ENCODE measurements at regions not wholly inside any gene's neighbourhood (a gene's known extent, or its start where the extent isn't known, plus 50 kb on each side); places are given as distances from the start of the nearest gene placed in this dataset.

DNA sequence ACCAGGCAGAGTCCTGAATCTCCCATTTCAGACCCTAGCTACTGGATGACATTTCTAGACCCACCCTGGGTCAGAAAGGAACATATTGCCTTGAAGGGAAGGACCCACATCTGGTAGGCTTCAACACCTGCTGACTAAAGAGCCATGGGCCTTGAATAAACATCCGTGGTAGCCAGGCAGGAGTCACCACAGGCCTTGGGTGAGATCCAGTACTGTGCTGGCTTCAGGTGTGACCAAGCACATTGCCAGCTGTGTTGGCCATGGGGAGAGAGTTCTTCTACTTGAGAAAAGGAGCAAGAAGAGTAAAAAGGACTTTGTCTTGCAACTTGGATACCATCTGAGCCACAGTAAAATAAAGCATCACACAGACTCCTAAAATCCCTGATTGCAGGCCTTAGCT, 332.6 kb downstream of the SLC16A7 start:
- DNase-seq (ENCODE audit: low read depth) = no peak

DNA sequence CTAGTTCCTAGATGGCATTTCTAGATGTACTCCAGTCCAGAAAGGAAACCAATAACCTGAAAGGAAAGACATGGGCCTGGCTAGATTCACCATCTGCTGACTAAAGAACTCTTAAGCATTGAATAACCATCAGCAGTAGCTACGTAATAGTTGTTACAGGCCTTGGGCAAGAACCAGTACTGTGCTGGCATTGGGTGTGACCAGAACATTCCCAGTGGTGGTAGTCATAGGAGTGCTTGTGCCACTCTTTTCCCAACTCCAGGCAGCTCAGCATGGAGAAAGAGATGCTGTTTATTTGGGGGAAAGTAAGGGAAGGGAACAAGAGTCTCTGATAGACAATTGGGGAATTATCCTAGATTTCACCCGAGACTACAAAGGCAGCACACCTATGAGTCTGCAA, 333.3 kb downstream of the SLC16A7 start:
- no peak for DNase-seq (ENCODE audit: low read depth)

DNA sequence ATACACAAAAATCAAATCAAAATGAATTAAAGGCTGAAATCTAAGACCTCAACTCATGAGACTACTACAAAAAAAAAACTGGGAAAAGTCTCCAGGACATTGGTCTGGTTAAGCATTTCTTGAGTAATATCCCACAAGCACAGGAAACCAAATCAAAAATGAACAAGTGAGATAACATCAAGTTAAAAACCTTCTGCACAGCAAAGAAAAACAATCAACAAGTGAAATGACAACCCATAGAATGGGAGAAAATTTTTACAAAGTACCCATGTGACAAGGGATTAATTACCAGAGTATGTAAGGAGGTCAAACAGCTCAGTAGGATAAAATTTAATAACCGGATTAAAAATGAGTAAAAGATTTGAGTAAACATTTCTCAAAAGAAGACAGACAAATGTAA, 338.7 kb downstream of the SLC16A7 start:
- no peak for DNase-seq (ENCODE audit: low read depth)

DNA sequence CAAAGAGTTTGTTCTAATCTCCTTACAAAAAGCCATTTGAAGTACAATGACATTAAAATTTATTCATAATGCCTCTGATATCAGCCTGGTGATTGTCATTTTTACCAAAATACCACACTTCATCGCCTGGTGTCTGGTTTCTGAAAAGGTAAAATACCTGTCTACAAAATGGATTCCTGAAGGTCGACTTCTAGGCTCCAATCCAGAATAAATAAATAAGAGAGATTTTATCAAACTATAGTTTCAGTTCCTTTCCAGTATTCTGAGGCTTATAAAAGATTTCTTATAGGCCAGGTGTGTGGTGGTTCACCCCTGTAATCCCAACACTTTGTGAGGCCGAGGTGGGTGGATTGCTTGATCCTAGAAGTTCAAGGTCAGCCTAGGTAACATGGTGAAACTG, 340.7 kb downstream of the SLC16A7 start:
- DNase-seq (ENCODE audit: low read depth) = no peak

DNA sequence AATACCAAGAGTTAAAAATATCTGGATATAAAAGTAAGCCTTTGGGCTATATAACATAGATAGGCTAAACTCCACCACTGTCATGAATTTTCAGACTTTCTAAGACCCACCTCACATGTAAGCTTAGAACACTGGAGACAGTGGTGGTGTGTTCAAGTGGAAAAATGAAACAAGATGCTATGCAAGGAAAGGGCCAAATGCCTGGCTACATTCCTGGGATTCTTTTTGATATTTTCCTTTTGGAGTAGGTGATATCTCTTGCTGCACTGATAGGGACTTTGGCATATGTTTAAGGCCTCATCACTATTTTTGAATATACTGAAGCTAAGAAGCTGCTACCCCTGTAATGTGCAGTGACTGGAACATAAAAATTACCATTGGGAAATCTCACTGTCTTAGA, 341.3 kb downstream of the SLC16A7 start:
- no peak for DNase-seq (ENCODE audit: low read depth)

DNA sequence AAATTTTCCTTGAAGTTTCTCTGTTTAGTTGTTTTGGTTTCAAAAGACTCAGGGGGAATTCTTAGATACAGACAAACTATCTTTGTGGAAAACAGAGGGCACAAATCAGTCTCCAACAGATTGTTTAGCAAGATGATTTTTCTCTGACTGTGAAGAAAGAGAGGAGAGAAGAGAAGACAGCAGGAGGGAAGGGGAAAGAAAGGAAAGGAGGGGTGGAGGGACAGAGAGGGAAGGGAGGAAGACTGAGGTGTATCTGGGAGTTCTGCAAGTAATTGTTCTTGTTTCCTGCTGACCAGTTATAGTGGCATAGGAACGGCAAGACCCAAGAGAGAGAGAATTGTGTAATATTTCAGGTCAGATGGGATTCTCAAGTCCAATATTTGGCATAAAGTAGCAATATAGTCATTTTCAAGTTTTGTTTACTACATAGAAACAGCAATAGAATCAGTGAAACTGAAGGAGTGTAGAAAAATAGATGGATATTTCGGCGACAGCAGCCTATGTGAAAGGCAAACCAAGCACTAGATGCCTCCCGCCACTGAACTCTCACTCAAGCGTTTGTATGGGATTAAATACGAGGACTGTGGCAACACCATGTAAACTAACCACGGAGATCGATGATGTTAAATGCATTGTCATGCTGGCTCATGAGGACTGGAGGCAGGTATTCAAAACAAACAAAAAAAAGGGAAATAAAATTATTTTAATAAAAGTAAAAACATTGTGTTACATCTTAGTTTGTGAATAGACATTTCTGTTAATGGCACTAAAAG, 342.5 kb downstream of the SLC16A7 start:
- DNase-seq (ENCODE audit: low read depth) = no peak

DNA sequence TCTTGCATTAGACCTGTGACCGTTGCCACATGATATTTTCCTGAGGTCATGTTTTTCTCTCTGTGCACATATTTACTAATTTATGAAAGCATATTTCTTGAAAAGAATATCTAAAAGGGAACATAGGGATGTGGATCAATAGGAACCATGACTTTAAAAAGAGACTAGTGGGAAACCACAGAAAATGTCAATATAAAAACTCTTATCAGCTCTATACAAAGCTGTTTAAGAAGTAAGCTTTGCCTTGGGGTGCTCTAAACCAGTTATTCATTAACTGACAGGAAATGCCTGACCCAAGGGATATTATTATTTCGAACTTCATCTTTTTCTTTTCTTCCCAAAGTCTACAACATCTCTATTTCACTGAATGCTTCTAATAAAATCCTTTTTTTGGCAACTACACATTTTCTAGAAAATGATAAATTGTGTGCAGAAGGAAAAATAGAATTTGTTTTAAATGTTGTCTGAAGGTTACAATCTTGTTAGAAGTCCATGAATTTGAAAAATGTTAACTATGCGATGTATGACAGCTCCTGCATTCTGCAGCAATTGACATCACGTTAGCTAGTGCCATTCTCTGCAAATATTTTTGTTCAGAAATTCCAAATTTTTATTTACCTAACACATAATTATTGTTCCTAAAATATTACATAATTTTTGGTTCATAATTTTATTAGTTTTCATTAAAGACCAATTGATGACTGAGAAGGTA, 345.0 kb downstream of the SLC16A7 start:
- DNase-seq (ENCODE audit: low read depth) = no peak

DNA sequence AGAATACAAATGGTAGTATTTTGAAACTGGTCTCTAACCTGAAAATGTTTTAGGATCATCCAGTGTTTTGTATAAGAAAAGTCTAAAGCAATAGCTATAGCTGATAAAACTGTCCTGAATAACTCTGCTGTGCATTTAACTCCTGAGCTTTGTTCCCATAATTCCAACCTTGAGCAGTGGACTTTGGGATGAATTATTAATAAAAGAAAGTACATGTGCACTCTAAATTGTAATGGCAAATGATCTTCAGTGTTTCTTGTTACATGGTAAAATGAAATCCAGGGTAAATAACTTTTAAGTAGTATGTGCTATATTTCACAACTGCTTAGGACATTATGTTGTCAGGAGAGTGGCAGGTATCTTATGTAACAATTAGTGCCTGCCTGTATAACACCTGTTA, 345.6 kb downstream of the SLC16A7 start:
- no peak for DNase-seq (ENCODE audit: low read depth)

DNA sequence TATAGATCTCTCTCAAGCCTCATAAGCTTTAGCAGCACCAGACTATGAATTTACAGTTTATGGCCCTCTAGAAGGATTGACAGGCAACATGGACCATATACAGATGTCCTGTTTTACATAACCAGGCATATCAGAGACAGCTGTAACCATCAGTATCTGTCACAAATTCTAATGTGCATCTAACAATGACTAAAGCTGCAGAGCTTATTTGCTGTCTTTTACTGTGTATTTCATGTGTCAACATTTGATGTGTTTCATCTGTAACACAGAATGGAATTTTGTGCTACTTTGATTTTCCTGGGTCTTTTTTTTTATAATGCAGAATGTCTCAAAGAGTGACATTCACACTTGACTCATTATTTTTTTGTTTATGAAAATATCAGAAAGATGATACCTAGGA, 348.3 kb downstream of the SLC16A7 start:
- DNase-seq (ENCODE audit: low read depth) = no peak

DNA sequence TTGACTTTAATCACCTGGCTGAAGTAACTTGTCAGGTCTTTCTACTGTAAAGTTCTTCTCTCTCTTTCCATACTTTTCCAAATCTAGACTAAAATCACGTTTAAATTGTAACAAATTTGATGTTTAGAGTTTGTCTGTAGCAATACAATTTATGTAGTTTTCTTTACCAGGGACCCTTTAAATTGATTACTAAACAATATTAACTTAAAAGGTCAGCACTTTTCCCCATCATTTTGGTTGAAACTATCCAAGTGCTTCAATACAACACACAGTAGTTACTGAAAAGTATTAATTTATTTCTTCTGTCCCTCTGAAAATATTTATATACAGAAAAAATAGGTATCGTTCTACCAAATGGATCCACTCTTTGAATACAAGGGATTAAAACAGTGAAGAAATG, 350.8 kb downstream of the SLC16A7 start:
- no peak for DNase-seq (ENCODE audit: low read depth)

DNA sequence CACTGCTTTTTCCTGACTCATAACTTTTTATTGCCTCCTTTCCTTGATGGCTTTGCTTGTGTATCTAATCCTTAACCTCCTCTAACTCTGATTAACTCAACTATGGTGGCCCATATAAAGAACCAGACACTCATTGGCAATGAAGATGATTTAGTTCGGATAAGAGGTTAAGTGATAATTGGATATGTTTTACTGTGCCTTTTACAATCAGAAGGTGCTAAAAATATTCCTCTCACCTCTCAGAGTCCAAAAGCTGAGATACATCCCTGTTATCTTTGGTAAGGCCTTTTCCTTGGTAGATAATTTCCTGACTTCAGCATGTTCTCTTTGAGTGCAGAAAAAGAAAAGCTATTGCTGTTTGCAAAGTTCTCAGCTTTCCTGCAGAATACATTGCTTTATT, 367.7 kb downstream of the SLC16A7 start:
- no peak for DNase-seq (ENCODE audit: low read depth)

DNA sequence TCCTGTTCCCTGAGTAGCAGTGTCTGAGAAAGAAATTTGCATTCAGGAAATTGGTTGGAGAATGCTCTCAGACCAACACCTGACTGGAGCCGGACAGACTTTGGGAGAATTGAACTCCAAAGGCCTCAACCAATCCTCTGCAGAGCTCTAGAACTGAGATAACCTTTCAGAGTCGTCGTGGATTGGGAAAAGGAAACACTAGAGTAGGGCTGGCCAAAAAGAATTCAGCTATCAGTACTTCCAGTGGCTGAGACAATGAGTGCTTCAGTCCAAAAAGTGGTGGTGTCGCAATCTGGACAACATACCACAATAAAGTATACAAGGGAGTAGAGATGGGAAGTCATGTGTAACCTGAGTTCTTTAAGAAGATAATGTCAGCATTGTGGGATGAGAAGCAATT, 377.1 kb downstream of the SLC16A7 start:
- no peak for DNase-seq (ENCODE audit: low read depth)

DNA sequence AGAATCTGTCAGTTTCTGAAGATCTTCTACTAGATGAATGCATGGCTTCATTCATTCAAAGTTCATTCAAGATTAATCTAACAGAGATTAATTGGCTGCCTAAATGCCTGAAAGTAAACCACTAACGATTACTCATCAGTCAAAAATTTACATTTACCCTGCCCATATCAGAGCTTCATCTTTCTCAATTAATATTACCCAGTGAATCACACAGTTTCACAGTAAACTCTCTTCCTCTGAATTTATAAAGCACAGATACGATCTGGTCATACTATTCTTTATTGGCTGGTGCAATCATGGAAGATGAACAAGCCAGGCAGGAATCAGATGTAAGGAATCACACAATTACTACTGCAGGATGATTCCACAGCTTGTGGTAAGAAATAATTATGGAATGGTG, 377.7 kb downstream of the SLC16A7 start:
- no peak for DNase-seq (ENCODE audit: low read depth)

DNA sequence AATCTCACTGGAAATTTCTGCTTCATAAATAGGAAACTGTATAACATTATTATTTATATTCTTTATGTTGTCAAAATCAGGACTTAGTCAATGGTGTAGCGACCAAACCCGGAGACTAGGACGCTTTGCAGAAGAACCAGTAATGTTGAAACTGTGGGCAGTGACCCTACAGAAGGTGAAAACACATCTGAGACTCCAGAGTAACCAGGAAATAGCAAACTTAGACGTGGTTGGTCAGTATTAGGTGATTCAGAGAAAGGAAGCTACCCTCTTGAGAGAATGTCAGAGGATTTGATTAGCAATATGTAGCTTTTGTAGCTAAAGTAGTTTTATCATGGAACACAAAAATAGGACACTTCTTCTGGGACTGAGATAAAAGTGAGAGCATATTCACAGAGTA, 381.9 kb downstream of the SLC16A7 start:
- no peak for DNase-seq (ENCODE audit: low read depth)

DNA sequence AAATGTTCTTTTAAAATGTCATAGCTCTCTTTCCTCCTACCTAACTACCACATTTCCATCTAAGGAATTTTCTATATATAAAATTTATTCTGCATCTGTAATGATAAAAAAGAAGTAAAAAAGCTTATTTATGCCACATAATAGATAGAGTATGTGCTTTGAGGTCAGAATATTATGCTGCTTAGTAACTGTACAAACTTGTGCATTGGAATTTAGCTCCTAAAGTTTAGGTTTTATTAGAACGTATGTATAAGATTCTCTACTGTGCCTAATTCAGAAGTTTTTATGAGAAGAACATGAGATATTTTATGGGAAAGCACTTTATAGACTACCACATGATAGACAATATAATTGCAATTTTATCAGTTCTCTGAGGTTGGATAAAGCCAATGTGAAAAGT, 384.6 kb downstream of the SLC16A7 start:
- DNase-seq (ENCODE audit: low read depth) = no peak

DNA sequence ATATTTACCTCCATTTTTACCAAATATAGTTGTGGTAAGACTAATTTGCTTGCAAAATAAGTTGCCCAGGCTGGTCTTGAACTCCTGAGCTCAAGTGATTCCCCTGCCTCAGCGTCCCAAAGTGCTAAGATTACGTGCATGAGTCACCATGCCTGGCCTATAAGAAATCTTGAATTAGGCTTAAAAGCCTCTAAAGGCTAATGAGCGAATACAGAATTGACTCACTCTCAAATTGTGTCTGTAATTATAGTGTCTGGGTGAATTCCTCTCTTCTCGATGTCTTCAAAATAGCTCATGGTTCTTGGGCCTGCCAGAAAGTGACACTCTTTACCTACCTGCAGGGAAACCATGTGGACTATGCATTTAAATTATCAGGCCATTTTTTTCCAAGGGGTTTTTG, 403.5 kb downstream of the SLC16A7 start:
- no peak for DNase-seq (ENCODE audit: low read depth)

DNA sequence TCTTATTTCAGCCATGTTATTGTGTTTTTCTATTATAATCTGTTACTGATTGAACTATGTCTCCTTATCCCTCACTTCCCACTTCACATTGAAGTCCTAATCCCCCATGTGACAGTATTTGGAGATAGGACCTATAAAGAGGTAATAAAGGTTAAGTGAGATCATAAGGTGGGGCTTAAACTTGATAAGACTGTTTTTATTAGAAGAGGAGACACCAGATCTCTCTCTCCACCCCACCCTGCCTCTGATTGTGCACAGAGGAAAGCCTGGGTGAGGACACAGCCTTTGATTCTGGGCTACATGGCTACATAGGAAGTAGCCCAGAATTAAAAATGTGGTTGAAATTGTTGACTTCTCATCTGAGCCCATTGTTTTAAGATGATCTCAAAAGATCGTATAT, 414.7 kb downstream of the SLC16A7 start:
- DNase-seq (ENCODE audit: low read depth) = no peak

DNA sequence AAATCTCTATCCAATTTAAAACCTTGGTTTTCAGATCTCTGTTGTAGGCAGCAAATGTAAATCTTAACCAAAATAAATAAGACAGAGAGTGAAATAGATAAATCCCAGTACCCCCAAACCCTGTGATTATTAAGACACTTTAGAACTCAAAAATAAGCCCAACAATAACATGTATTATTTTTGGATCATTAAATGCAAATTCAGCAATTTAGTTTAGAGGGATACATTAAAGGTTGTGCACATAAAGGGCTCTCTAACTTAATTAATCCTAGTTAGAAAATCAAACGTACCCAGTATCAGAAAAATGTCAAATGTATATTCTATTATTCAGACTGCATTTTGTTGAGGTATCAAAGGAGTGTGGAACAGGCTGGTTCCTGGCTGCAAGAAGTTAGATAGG, 416.8 kb downstream of the SLC16A7 start:
- DNase-seq (ENCODE audit: low read depth) = no peak

DNA sequence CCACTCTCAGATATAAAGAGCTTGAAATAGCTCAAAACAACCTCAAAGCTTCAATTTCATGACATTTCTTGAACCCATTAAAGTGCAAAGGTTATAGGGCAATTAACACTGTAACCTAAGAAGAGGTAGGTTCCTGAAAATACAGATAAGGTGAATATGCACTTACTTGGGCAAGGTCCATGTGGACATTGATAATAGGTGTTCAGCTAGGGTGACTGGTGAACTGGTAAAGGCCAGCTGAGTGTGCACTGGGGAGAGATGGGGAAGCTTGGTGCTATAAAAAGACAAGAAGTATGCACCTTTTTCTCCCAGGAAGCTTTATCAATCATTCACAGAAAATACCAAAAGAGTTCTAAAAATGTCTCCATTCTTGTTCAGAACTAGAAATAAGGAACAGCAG, 418.6 kb downstream of the SLC16A7 start:
- no peak for DNase-seq (ENCODE audit: low read depth)

DNA sequence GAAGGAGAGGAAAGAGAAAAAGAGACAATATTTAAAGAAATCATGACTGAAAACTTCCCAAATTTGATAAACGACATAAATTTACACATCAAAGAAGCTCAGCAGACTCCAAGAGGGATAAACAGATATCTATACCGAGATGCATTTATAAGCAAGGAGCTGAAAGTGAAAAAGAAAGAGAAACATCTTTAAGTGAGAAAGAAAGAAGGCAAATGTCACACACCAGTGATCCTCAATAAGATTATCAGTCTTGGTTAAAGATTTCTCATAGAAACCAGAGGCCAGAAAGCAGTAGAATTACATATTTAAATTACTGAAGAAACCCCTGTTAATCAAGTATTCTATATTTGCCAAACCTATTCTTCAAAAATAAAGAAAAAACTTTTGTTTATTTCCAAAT, 424.2 kb downstream of the SLC16A7 start:
- no peak for DNase-seq (ENCODE audit: low read depth)

DNA sequence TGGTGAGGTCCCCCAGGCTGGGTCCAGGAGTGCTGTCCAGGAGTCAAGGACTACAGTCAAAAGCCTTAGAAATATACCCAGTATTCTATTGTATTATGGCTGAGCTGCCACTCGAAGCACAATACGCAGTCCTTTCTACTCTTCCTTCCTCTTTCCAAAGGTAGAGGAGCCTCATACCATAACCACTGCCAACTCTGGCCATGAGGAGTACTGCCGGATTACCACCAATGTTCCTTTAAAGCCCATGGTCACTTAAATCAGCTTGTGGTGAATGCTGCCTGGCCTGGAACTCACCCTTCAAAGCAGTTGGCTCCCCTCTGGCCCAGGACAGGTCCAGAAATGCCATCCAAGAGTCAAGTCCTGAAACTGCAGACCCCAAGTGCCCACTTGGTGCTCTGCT, 425.4 kb downstream of the SLC16A7 start:
- DNase-seq (ENCODE audit: low read depth) = no peak

DNA sequence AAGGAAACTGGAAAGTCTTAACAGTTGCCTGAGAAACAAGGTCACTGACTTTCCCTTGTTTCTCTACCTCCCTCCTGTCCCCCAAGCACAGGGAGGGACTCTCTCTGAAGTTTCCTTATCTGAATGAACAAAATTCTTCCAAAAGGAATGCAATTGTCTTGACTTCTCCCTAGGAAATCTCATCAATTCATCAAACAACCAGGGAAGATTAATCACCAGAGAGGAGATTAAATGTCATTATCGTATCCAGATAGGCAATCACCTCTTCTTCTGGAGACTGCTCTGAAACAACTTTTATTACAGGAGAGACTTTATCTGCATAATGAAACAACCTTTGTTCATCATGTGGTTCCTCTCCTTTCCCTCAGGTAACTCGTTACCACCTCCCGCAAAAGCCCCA, 431.4 kb downstream of the SLC16A7 start:
- no peak for DNase-seq (ENCODE audit: low read depth)

DNA sequence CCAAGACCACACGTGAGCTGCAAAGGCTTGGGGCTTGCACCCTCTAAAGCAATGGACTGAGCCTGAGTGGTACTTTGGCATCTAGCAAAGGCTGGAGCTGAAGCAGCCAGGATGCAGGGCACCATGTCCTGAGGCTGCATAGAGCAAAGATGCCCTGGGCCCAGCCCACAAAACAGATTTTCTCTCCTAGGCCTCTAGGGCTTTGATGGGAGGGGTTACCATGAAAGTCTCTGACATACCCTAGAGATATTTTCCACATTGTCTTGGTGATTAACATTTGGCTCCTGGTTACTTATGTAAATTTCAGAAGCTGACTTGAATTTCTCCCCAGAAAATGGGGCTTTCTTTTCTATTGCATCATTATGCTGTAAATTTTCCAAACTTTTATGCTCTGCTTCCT, 438.3 kb downstream of the SLC16A7 start:
- DNase-seq (ENCODE audit: low read depth) = no peak

DNA sequence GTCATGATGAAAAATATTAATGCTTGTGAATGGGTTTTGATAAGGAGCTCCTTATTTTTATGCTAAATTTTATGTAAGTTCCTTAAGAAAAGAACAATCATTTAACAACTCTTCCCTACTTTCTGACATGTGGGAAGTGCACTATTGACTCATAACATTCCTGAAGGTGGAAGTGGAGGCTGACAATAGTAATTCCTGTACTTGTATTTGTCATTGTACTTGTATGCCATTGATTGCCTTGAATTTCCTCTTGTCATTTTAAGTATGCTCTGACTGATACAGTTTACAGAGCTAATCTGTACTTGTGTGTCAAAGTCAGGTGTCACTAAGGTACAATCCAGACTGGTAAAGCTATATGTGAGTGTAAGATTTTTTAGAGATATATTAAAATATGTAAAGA, 440.0 kb downstream of the SLC16A7 start:
- DNase-seq (ENCODE audit: low read depth) = no peak
